ENCODE measurements at regions not wholly inside any gene's neighbourhood (a gene's known extent, or its start where the extent isn't known, plus 50 kb on each side); places are given as distances from the start of the nearest gene placed in this dataset.

DNA sequence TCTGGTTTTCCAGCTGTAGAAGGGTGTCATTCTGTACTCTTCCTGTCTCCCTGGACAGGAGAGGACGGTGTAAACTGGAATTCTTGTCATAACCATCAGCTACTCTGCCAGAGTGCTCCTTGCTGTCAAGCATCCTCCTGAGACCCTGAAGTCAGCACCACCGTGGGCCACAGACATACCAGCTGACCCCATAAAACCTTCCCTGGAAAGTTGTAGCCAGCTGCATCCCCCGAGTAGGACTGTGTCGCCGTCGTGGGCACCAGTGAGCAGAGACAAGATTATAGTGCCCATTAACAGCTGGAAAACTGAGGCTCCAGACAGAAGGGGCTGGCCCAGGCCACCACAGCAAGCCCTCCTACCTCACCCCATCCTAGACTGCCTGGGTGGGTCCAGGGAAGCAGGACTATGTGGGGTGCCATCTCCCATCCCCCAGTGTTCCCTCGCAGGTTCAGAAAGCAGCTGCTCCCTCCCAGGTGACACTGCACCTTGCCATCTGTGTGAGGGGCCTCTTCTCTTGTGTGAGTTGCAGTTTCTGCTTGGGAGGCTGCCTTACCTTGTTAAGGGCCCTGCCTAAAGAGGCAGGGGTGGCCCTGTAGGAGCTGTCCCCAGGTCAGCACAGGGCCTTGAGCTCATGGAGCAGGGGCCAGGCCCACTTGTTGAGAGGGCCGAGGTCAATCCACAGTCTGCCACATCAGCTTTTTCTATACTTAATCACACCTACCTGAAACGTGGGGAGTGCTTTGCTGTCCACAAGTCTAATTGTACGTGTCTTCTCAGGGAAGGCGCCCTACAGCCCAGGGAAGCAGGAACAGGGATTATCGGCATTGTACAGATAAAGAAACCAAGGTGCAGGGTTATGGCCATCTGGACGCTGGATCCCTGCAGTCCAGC, 191.9 kb upstream of the LINGO1 start:
- H3K9me3 ChIP-seq (ENCODE audit: severe bottlenecking): no peaks in the 10 kb centered on the region
- no peak overlapping the region for H3K4me3 ChIP-seq (ENCODE audit: low read depth, low read length)
- DNase-seq: peak; percentile 73
- TF ChIP-seq, protein P1, sequence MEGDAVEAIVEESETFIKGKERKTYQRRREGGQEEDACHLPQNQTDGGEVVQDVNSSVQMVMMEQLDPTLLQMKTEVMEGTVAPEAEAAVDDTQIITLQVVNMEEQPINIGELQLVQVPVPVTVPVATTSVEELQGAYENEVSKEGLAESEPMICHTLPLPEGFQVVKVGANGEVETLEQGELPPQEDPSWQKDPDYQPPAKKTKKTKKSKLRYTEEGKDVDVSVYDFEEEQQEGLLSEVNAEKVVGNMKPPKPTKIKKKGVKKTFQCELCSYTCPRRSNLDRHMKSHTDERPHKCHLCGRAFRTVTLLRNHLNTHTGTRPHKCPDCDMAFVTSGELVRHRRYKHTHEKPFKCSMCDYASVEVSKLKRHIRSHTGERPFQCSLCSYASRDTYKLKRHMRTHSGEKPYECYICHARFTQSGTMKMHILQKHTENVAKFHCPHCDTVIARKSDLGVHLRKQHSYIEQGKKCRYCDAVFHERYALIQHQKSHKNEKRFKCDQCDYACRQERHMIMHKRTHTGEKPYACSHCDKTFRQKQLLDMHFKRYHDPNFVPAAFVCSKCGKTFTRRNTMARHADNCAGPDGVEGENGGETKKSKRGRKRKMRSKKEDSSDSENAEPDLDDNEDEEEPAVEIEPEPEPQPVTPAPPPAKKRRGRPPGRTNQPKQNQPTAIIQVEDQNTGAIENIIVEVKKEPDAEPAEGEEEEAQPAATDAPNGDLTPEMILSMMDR (IDR thresholded peaks at IDR 0.05; ENCODE audit: low read depth, low read length): no peak
- peak overlapping the region; percentile 76 for H3K27ac ChIP-seq
- H3K36me3 ChIP-seq: no peaks in the 10 kb centered on the region
- H3K27me3 ChIP-seq (ENCODE audit: insufficient read depth, low read depth, severe bottlenecking): no peaks in the 10 kb centered on the region

DNA sequence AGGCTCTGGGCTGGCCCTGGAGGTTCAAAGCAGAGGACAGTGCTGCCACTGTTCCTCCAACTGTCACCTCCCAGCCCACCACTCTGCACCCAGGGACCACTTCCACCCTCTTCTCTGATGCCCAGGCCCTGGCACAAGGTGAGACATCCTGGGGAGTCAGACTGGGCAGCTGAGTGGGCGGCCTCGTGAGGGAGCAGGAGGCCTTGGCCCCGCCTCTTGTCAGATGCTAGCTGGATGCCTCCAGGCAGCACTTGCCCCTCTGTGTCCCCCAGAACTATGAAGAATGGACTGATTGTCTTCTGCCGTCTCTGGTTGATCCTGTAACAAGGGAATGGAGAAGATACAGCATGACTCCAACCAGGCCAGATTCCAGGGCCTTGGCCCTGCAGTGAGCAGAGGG, 191.0 kb upstream of the LINGO1 start:
- DNase-seq: no peak
- Histone ChIP-seq H3K4me3 (ENCODE audit: low read depth, low read length) (no peak overlapping the region), H3K9me3 (ENCODE audit: severe bottlenecking) (no peaks in the 10 kb centered on the region), H3K27me3 (ENCODE audit: insufficient read depth, low read depth, severe bottlenecking) (no peaks in the 10 kb centered on the region), H3K27ac (peak overlapping the region; percentile 76; the same call in 1 of the 2 replicates), H3K36me3 (no peaks in the 10 kb centered on the region)
- TF ChIP-seq, protein P1 (IDR thresholded peaks at IDR 0.05; ENCODE audit: low read depth, low read length): no peak

DNA sequence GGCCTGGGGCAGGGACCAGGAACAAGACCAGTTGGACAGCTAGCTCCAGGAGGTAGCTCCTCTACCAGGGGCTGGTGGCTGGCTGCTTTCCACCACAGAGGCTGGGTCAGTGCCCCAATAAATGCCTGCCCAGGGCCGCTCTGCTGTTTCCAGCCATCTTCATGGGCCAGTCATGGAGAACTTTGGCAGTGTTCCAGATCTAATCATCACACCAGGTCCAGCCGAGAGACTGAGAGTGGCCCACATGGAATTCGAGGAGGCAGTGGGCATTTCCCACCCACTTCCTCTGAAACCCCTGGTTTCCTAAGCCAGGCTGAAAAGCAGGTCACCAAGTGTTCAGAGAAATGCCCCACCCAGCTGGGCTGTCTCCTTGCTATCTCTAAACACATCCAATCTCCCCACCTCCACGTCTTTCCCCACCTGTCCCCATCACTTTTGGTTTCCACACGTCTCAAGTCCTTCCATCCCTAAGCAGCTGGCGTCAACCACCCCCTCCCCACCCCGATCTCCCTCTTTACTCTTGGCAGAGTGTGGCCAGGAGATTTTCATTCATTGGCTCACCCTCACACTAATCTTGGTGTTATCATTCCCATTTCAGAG, 190.0 kb upstream of the LINGO1 start:
- Histone ChIP-seq H3K27ac (no peak overlapping the region), H3K27me3 (ENCODE audit: insufficient read depth, low read depth, severe bottlenecking) (no peaks in the 10 kb centered on the region)
- TF ChIP-seq, protein P1 (IDR thresholded peaks at IDR 0.05; ENCODE audit: low read depth, low read length): no peak

DNA sequence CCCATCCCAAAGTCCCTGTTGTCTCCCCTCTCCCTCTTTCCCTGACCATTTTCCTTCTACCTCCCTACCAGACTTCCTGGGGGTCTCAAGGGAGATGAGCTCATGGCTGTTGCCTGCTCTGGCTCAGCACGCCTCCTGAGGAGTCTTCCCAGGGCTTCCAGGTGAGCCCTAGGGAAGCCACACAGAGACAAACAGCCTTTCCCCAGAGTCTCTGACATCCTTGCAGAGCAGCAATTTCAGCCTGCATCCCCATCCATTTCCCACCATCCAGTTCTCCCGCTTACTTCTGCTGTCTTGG, 189.2 kb upstream of the LINGO1 start:
- no peak for DNase-seq
- no peaks in the 10 kb centered on the region for H3K27me3 ChIP-seq (ENCODE audit: insufficient read depth, low read depth, severe bottlenecking)
- TF ChIP-seq, protein P1 (IDR thresholded peaks at IDR 0.05; ENCODE audit: low read depth, low read length): no peak
- H3K4me3 ChIP-seq (ENCODE audit: low read depth, low read length): no peak overlapping the region
- no peak overlapping the region for H3K27ac ChIP-seq
- peaks cover 9% of the 10 kb centered on the region for H3K36me3 ChIP-seq
- H3K9me3 ChIP-seq (ENCODE audit: severe bottlenecking): no peaks in the 10 kb centered on the region

More for the DNA sequence above, 190.0 kb upstream of the LINGO1 start:
- no peak for DNase-seq
- H3K4me3 ChIP-seq (ENCODE audit: low read depth, low read length): no peak overlapping the region
- no peaks in the 10 kb centered on the region for H3K9me3 ChIP-seq (ENCODE audit: severe bottlenecking)
- H3K36me3 ChIP-seq: peaks cover 4% of the 10 kb centered on the region

DNA sequence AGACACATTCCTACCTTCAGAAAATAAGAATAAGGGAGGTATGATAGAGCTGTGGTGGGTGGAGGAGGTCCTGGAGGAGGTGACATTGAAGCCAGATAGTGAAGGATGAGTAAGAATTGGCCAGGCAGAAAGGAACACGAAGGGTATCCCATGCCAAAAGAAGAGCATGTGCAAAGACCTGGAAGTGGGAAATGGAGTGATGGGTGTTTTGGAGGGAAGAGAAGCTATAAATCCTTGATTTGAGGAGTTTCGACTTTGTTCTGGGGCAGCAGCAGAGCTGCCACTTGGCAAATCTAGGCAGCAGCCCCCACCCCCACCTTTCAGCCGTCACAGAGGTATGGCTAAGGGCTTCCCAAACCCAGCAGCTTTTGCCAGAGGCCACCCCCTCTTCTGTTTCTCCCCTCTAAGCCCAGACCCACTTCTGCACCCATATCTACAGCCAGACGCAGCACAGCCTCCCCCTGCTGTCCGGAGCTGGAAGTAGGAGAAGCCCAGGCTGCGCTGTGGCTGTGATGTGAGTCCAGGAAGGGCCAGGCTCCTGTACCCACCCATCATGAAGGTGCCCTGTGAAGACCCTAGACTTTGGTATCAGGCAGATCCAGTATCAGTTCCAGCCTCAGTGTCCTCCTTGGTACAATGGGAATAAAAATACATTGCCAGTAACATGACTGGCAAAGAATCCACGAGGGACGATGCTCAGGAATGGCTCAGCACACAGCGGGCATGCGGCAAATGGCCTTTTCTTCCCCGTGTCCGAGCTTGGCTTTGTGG, 188.7 kb upstream of the LINGO1 start:
- Histone ChIP-seq H3K9me3 (ENCODE audit: severe bottlenecking) (no peaks in the 10 kb centered on the region), H3K27me3 (ENCODE audit: insufficient read depth, low read depth, severe bottlenecking) (no peaks in the 10 kb centered on the region), H3K36me3 (peaks cover 9% of the 10 kb centered on the region), H3K4me3 (ENCODE audit: low read depth, low read length) (no peak overlapping the region), H3K27ac (no peak overlapping the region)
- TF ChIP-seq, protein P1 (IDR thresholded peaks at IDR 0.05; ENCODE audit: low read depth, low read length): peak; percentile 92
- DNase-seq: peak; percentile 81
